ENCODE measurements at regions not wholly inside any gene's neighbourhood (a gene's known extent, or its start where the extent isn't known, plus 50 kb on each side); places are given as distances from the start of the nearest gene placed in this dataset.
"Not testable (repeated sequence)": the region's sequence is repeated elsewhere in the genome, so short reads cannot be mapped to it uniquely, and the experiment has no call there.

DNA sequence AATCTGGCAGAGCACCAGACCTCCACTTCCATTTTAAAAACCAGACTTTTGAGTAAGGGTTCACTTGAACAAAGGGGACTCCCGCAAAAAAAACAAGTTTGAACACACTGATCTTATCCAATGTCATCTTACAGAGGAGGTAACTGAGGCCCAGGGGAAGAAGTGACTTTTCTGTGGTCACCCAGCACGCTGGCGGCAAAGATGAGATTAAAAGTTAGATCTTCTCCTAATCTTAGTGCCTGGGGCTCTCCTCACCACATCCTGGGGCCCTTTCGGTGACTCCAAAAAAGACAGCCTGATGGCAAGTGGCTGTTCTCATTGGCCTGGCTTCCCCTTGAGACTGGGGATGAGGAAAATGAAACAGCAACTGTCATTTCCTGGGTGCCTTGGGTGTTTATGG, 101.8 kb upstream of the ZNF98 start:
- DNase-seq (ENCODE audit: low read depth) = no peak
- TF ChIP-seq, protein P1, sequence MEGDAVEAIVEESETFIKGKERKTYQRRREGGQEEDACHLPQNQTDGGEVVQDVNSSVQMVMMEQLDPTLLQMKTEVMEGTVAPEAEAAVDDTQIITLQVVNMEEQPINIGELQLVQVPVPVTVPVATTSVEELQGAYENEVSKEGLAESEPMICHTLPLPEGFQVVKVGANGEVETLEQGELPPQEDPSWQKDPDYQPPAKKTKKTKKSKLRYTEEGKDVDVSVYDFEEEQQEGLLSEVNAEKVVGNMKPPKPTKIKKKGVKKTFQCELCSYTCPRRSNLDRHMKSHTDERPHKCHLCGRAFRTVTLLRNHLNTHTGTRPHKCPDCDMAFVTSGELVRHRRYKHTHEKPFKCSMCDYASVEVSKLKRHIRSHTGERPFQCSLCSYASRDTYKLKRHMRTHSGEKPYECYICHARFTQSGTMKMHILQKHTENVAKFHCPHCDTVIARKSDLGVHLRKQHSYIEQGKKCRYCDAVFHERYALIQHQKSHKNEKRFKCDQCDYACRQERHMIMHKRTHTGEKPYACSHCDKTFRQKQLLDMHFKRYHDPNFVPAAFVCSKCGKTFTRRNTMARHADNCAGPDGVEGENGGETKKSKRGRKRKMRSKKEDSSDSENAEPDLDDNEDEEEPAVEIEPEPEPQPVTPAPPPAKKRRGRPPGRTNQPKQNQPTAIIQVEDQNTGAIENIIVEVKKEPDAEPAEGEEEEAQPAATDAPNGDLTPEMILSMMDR (conservative IDR thresholded peaks at IDR 0.05; ENCODE audit: low read length) = no peak
- no peak overlapping the region for H3K4me3 ChIP-seq (ENCODE audit: low read length)

- not testable (repeated sequence) for DNase-seq (ENCODE audit: low read depth); H3K4me3 ChIP-seq (ENCODE audit: low read length)
These were observed 97.4 kb upstream of the ZNF98 start for GRCh38 chr19:22519562-22519961.

- no peak overlapping the region for H3K4me3 ChIP-seq (ENCODE audit: low read length)
- DNase-seq (ENCODE audit: low read depth) = no peak
- TF ChIP-seq, protein P1 (conservative IDR thresholded peaks at IDR 0.05; ENCODE audit: low read length) = no peak
These were observed 97.0 kb upstream of the ZNF98 start for GRCh38 chr19:22519152-22519551.

DNA sequence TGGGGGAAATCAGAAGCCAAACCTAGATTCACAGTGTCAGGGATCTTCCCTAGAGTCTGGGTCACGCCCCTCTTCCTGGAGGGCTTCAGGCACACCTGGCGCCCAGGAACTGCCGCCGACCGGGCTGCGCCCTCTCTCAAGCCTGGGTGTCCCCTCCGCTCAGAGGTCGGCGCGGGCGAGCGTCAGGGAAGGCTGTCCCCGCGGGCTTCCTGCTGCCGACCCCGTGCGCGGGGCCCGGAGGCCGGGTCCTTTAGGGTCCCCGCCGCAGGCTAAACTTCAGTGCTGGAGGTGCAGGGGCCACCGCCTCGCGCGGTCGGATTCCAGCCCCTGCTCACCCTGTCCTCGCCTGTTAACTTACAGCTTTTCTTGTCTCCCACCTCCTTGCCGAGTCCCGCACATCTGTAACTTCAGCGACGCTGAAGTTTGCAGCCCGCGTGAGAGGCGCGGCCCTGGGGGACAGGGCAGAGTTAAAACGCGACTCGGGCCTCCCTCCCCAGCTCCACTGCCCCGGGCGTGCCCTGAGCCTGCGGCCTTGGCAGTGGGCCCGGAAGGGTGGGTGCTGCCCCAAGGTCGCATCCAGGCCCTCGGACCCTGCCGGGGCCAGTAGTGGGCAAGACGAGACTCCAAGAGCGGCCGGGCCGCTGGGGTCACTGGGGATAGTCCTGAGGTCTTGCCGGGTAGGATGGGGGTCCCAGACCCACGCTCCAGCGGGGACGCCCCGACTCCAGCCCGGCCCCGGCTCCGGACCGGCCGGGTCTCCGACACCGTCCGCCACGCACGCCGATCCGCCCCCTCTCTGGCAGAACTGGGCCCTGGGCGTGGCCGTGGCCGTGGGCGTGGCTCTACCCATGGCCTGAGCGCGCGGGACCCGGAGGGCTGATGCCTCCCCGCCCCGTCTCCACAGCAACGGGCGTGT, 95.6 kb upstream of the ZNF98 start:
- H3K4me3 ChIP-seq (ENCODE audit: low read length) = no peak overlapping the region
- TF ChIP-seq, protein P1 (conservative IDR thresholded peaks at IDR 0.05; ENCODE audit: low read length) = no peak
- no peak for DNase-seq (ENCODE audit: low read depth)

GRCh38 chr19:22515435-22515834, 93.3 kb upstream of the ZNF98 start:
- TF ChIP-seq, protein P1 (conservative IDR thresholded peaks at IDR 0.05; ENCODE audit: low read length) = no peak
- no peak for DNase-seq (ENCODE audit: low read depth)

GRCh38 chr19:22503524-22503923, 81.4 kb upstream of the ZNF98 start:
- DNase-seq (ENCODE audit: low read depth) = no peak
- TF ChIP-seq, protein P1 (conservative IDR thresholded peaks at IDR 0.05; ENCODE audit: low read length) = no peak
- no peak overlapping the region for H3K4me3 ChIP-seq (ENCODE audit: low read length)

More at GRCh38 chr19:22515435-22515834, 93.3 kb upstream of the ZNF98 start:
- H3K4me3 ChIP-seq (ENCODE audit: low read length) = no peak overlapping the region

DNA sequence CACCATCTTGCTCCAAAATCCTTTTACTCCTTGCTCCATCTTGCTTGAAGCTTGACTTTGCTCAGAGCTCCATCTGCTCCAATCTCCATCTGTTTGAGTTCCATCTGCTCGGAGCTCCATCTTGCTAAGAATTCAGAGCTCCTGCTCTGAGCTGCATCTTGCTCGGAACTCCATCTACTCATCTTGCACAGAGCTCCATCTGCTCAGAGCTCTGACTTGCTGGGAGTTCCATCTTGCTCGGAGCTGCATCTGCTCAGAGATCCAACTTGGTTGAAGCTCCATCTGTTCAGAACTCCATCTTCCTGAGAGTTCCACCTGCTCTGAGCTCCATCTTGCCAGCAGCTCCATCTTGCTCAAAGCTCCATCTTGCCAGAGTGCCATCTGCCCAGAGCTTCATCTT, 80.6 kb upstream of the ZNF98 start:
- TF ChIP-seq, protein P1 (conservative IDR thresholded peaks at IDR 0.05; ENCODE audit: low read length) = no peak

GRCh38 chr19:22498831-22499430, 76.8 kb upstream of the ZNF98 start:
- DNase-seq (ENCODE audit: low read depth); H3K4me3 ChIP-seq (ENCODE audit: low read length): not testable (repeated sequence)

More for the DNA sequence above, 80.6 kb upstream of the ZNF98 start:
- DNase-seq (ENCODE audit: low read depth) = no peak
- H3K4me3 ChIP-seq (ENCODE audit: low read length) = no peak overlapping the region

Data from AG10803 (cell line).